NCI-H146 treated with DMSO at 0.1 percent for 48 hours (cell line): ENCODE measurements at regions not wholly inside any gene's neighbourhood (a gene's known extent, or its start where the extent isn't known, plus 50 kb on each side); places are given as distances from the start of the nearest gene placed in this dataset.

Source experiments
- DNase-seq: peaks from one replicate; lab custom pipeline; 2025; ENCODE audit not compliant: unreplicated experiment; lab: John Stamatoyannopoulos, UW

- DNase-seq, result no peak
These were observed 67.6 kb upstream of the AMPD3 start for GRCh38 chr11:10387206-10388083.

GRCh38 chr11:10388101-10388500 lies 67.0 kb upstream of the AMPD3 start:
- DNase-seq, result no peak

- DNase-seq, result no peak
These were observed 66.5 kb upstream of the AMPD3 start for GRCh38 chr11:10388574-10388973.

GRCh38 chr11:10390375-10390774 lies 64.7 kb upstream of the AMPD3 start:
- DNase-seq, result no peak

- no peak for DNase-seq
These were observed 62.7 kb upstream of the AMPD3 start for GRCh38 chr11:10392095-10393079.

- DNase-seq, result no peak
These were observed 60.6 kb upstream of the AMPD3 start for GRCh38 chr11:10394229-10395101.

GRCh38 chr11:10395166-10395897 lies 59.7 kb upstream of the AMPD3 start:
- no peak for DNase-seq

GRCh38 chr11:10396771-10397170 lies 58.3 kb upstream of the AMPD3 start:
- no peak for DNase-seq

- no peak for DNase-seq
These were observed 57.7 kb upstream of the AMPD3 start for GRCh38 chr11:10397226-10397987.

- no peak for DNase-seq
These were observed 56.5 kb upstream of the AMPD3 start for GRCh38 chr11:10398525-10398924.

GRCh38 chr11:10400856-10401255 lies 54.2 kb upstream of the AMPD3 start:
- DNase-seq, result no peak

- DNase-seq, result no peak
These were observed 53.8 kb upstream of the AMPD3 start for GRCh38 chr11:10401256-10401655.

- no peak for DNase-seq
These were observed 53.2 kb upstream of the AMPD3 start for GRCh38 chr11:10401696-10402392.
